DMS114 treated with DMSO at 0.1 percent for 48 hours (cell line): ENCODE measurements at regions not wholly inside any gene's neighbourhood (a gene's known extent, or its start where the extent isn't known, plus 50 kb on each side); places are given as distances from the start of the nearest gene placed in this dataset.
"Not testable (repeated sequence)": the region's sequence is repeated elsewhere in the genome, so short reads cannot be mapped to it uniquely, and the experiment has no call there.

Source experiments
- DNase-seq: peaks from one replicate; lab custom pipeline; 2025; ENCODE audit not compliant: unreplicated experiment; lab: John Stamatoyannopoulos, UW

- no peak for DNase-seq
Measured at GRCh38 chr13:60933638-60934037, 482.0 kb downstream of the PCDH20 start.

GRCh38 chr13:60931858-60932546 is 483.6 kb downstream of the PCDH20 start:
- DNase-seq, result no peak

- no peak for DNase-seq
Measured at GRCh38 chr13:60925686-60926085, 490.0 kb downstream of the PCDH20 start.

GRCh38 chr13:60924856-60925255 is 490.8 kb downstream of the PCDH20 start:
- DNase-seq, result no peak

GRCh38 chr13:60922576-60923231 is 492.9 kb downstream of the PCDH20 start:
- DNase-seq, result no peak

- DNase-seq, result no peak
Measured at GRCh38 chr13:60893801-60894200, 496.8 kb downstream of the TDRD3 start.

- no peak for DNase-seq
Measured at GRCh38 chr13:60887711-60888110, 490.7 kb downstream of the TDRD3 start.

GRCh38 chr13:60881507-60881906 is 484.5 kb downstream of the TDRD3 start:
- DNase-seq, result no peak

GRCh38 chr13:60873116-60873515 is 476.1 kb downstream of the TDRD3 start:
- no peak for DNase-seq

- DNase-seq, result no peak
Measured at GRCh38 chr13:60869941-60870613, 473.1 kb downstream of the TDRD3 start.

- DNase-seq, result no peak
Measured at GRCh38 chr13:60869225-60869624, 472.2 kb downstream of the TDRD3 start.

GRCh38 chr13:60862036-60862435 is 465.0 kb downstream of the TDRD3 start:
- no peak for DNase-seq

GRCh38 chr13:60857698-60858097 is 460.7 kb downstream of the TDRD3 start:
- DNase-seq, result no peak

GRCh38 chr13:60852886-60853285 is 455.9 kb downstream of the TDRD3 start:
- DNase-seq, result no peak

GRCh38 chr13:60851378-60851777 is 454.4 kb downstream of the TDRD3 start:
- no peak for DNase-seq

GRCh38 chr13:60850526-60850925 is 453.5 kb downstream of the TDRD3 start:
- no peak for DNase-seq

- no peak for DNase-seq
Measured at GRCh38 chr13:60838581-60838980, 441.6 kb downstream of the TDRD3 start.

GRCh38 chr13:60837806-60838205 is 440.8 kb downstream of the TDRD3 start:
- DNase-seq, result no peak

- no peak for DNase-seq
Measured at GRCh38 chr13:60836821-60837220, 439.8 kb downstream of the TDRD3 start.

GRCh38 chr13:60811581-60811980 is 414.6 kb downstream of the TDRD3 start:
- no peak for DNase-seq

GRCh38 chr13:60805640-60806039 is 408.6 kb downstream of the TDRD3 start:
- DNase-seq, result not testable (repeated sequence)

GRCh38 chr13:60798503-60798902 is 401.5 kb downstream of the TDRD3 start:
- no peak for DNase-seq
